ENCODE measurements at regions not wholly inside any gene's neighbourhood (a gene's known extent, or its start where the extent isn't known, plus 50 kb on each side); places are given as distances from the start of the nearest gene placed in this dataset.

- TF ChIP-seq CTCF (IDR thresholded peaks at IDR 0.05): no peak
- DNase-seq (ENCODE audit: low spot score): no peak
- Histone ChIP-seq H3K4me3 (no peak overlapping the region), H3K27ac (no peak overlapping the region)
Measured at GRCh38 chr10:125449571-125449970, 233.4 kb downstream of the TEX36 start.

- DNase-seq (ENCODE audit: low spot score): no peak
- H3K27ac ChIP-seq: no peak overlapping the region
- TF ChIP-seq CTCF (IDR thresholded peaks at IDR 0.05): no peak
- no peak overlapping the region for H3K4me3 ChIP-seq
Measured at GRCh38 chr10:125448596-125448995, 234.4 kb downstream of the TEX36 start.

- TF ChIP-seq CTCF (IDR thresholded peaks at IDR 0.05): no peak
- Histone ChIP-seq H3K4me3 (no peak overlapping the region), H3K27ac (no peak overlapping the region)
- no peak for DNase-seq (ENCODE audit: low spot score)
Measured at GRCh38 chr10:125444790-125445189, 238.2 kb downstream of the TEX36 start.

- no peak for DNase-seq (ENCODE audit: low spot score)
- Histone ChIP-seq H3K27ac (no peak overlapping the region), H3K4me3 (no peak overlapping the region)
- TF ChIP-seq CTCF (IDR thresholded peaks at IDR 0.05): no peak
Measured at GRCh38 chr10:125442856-125443540, 240.0 kb downstream of the TEX36 start.

- no peak for TF ChIP-seq CTCF (IDR thresholded peaks at IDR 0.05)
- DNase-seq (ENCODE audit: low spot score): no peak
- Histone ChIP-seq H3K4me3 (no peak overlapping the region), H3K27ac (no peak overlapping the region)
Measured at GRCh38 chr10:125441151-125441550, 241.8 kb downstream of the TEX36 start.

GRCh38 chr10:125431149-125431548 lies 251.8 kb downstream of the TEX36 start:
- TF ChIP-seq CTCF (IDR thresholded peaks at IDR 0.05): no peak
- H3K27ac ChIP-seq: no peak overlapping the region
- DNase-seq (ENCODE audit: low spot score): no peak
- H3K4me3 ChIP-seq: no peak overlapping the region

- no peak for TF ChIP-seq CTCF (IDR thresholded peaks at IDR 0.05)
- no peak overlapping the region for H3K4me3 ChIP-seq
- H3K27ac ChIP-seq: no peak overlapping the region
- no peak for DNase-seq (ENCODE audit: low spot score)
Measured at GRCh38 chr10:125428054-125428453, 254.9 kb downstream of the TEX36 start.
